GM12891 (cell line): ENCODE measurements at regions not wholly inside any gene's neighbourhood (a gene's known extent, or its start where the extent isn't known, plus 50 kb on each side); places are given as distances from the start of the nearest gene placed in this dataset.

Experiments
- DNase-seq: peaks from one replicate; pipeline ENCODE4 v3.0.0; 2011; ENCODE audit warnings: low spot score; ENCODE audit not compliant: insufficient read length
- FAIRE-seq: peaks from 2 replicates; lab custom pipeline; 2011; peaks lifted over from hg19 to GRCh38; lab: Jason Lieb, UNC
- PAX5 ChIP-seq: IDR thresholded peaks from 2 replicates; pipeline ENCODE4 v1.6.1; 2011; ENCODE audit warnings: low read length, moderate library complexity, mild to moderate bottlenecking; ENCODE audit not compliant: insufficient read depth, severe bottlenecking
- POLR2A ChIP-seq: IDR thresholded peaks from 2 replicates; pipeline ENCODE4 v1.6.1; 2011; ENCODE audit warnings: low read depth, low read length, control low read depth
- POLR2AphosphoS5 ChIP-seq: IDR thresholded peaks from 2 replicates; pipeline ENCODE4 v1.6.1; 2011; ENCODE audit warnings: low read depth, low read length, control low read depth
- POU2F2 ChIP-seq: IDR thresholded peaks from 2 replicates; pipeline ENCODE4 v1.6.1; 2011; ENCODE audit warnings: low read depth, mild to moderate bottlenecking, control low read depth, low read length, moderate library complexity
- SPI1 ChIP-seq: IDR thresholded peaks from 2 replicates; pipeline ENCODE4 v1.6.1; 2011; ENCODE audit warnings: low read depth, low read length, control low read depth
- TAF1 ChIP-seq: IDR thresholded peaks from 2 replicates; pipeline ENCODE4 v1.6.1; 2011; ENCODE audit warnings: low read depth, low read length, control low read depth

GRCh38 chr13:72296246-72296645, 429.2 kb upstream of the DACH1 start:
- DNase-seq (no peak), FAIRE-seq (no peak)
- TF ChIP-seq POU2F2 (no peak), TAF1 (no peak), PAX5 (no peak), POLR2A (no peak), POLR2AphosphoS5 (no peak), SPI1 (no peak)

- DNase-seq (no peak), FAIRE-seq (no peak)
- TF ChIP-seq PAX5 (no peak), POLR2A (no peak), POU2F2 (no peak), POLR2AphosphoS5 (no peak), TAF1 (no peak), SPI1 (no peak)
Observed at GRCh38 chr13:72295153-72295552, 428.1 kb upstream of the DACH1 start.

GRCh38 chr13:72293206-72293605, 426.2 kb upstream of the DACH1 start:
- TF ChIP-seq POLR2AphosphoS5 = no peak
- peak; percentile 19; the same call in 1 of the 2 replicates for TF ChIP-seq SPI1
- DNase-seq = no peak
- no peak for FAIRE-seq

- TF ChIP-seq POLR2AphosphoS5 = no peak
- no peak for TF ChIP-seq POU2F2
- TF ChIP-seq PAX5 = no peak
- TF ChIP-seq SPI1 = no peak
- TF ChIP-seq TAF1 = no peak
- DNase-seq = no peak
- no peak for FAIRE-seq
Observed at GRCh38 chr13:72290962-72291681, 424.1 kb upstream of the DACH1 start.

GRCh38 chr13:72286421-72286820, 419.4 kb upstream of the DACH1 start:
- no peak for DNase-seq
- FAIRE-seq = no peak
- no peak for TF ChIP-seq SPI1
- TF ChIP-seq PAX5 = no peak
- TF ChIP-seq POLR2A = no peak
- TF ChIP-seq POLR2AphosphoS5 = no peak
- no peak for TF ChIP-seq TAF1
- TF ChIP-seq POU2F2 = no peak

GRCh38 chr13:72284791-72285190, 417.8 kb upstream of the DACH1 start:
- TF ChIP-seq POU2F2 (no peak), POLR2A (no peak), TAF1 (no peak), PAX5 (no peak), SPI1 (no peak), POLR2AphosphoS5 (no peak)
- no peak for FAIRE-seq
- DNase-seq = no peak

- no peak for DNase-seq
- FAIRE-seq = no peak
- no peak for TF ChIP-seq PAX5
- no peak for TF ChIP-seq POLR2AphosphoS5
- TF ChIP-seq TAF1 = no peak
- TF ChIP-seq POLR2A = no peak
- TF ChIP-seq POU2F2 = no peak
- TF ChIP-seq SPI1 = no peak
Observed at GRCh38 chr13:72261732-72262131, 394.7 kb upstream of the DACH1 start.

- DNase-seq = no peak
- no peak for FAIRE-seq
- TF ChIP-seq SPI1 = no peak
- no peak for TF ChIP-seq POLR2AphosphoS5
- TF ChIP-seq TAF1 = no peak
- no peak for TF ChIP-seq POLR2A
- TF ChIP-seq POU2F2 = no peak
- TF ChIP-seq PAX5 = no peak
Observed at GRCh38 chr13:72259528-72259927, 392.5 kb upstream of the DACH1 start.

- no peak for DNase-seq
- FAIRE-seq = no peak
Observed at GRCh38 chr13:72258340-72258981, 391.5 kb upstream of the DACH1 start.

GRCh38 chr13:72255908-72256307, 388.9 kb upstream of the DACH1 start:
- DNase-seq (no peak), FAIRE-seq (no peak)
- no peak for TF ChIP-seq POLR2AphosphoS5
- no peak for TF ChIP-seq POLR2A
- TF ChIP-seq POU2F2 = no peak
- no peak for TF ChIP-seq TAF1
- no peak for TF ChIP-seq PAX5
- no peak for TF ChIP-seq SPI1

More at GRCh38 chr13:72258340-72258981, 391.5 kb upstream of the DACH1 start:
- no peak for TF ChIP-seq POLR2AphosphoS5
- TF ChIP-seq POLR2A = no peak
- TF ChIP-seq SPI1 = no peak
- no peak for TF ChIP-seq PAX5
- no peak for TF ChIP-seq TAF1
- no peak for TF ChIP-seq POU2F2
